ENCODE measurements at regions not wholly inside any gene's neighbourhood (a gene's known extent, or its start where the extent isn't known, plus 50 kb on each side); places are given as distances from the start of the nearest gene placed in this dataset.
"Not testable (repeated sequence)": the region's sequence is repeated elsewhere in the genome, so short reads cannot be mapped to it uniquely, and the experiment has no call there.

DNA sequence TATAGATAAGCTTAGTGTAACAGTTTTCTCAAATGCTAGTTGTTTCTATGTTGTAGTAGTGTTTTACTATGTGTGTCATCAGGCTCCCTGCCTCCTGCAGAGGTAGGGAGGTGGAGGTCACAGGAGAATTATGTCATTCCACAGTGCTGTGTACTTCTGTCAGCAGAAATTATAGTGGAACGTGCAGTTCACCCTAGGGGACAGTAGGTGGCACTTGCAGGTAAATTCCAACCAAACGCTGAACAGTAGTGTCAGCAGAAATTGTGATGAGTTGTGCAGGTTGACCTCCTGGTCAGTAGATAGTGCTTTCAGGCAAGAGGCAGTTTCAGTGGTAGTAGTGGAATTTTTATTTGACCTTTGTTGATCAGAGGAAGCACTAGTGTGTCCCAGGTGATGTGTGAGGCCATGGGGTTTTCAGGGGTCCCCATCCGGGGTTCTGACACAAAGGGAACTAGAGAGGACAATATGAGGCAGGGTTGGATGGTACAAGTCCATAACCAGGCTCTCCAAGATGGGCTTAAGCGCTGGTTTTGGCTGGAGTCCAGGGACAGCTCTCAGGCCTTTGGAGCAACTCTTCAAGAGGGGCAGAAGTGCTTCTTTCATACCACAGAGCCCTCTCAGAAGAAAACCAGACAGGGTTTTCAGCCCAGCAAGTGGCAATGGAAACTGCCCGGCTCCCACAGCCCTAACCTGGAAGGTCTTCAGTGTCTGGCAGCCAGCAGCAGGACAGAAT, 402.9 kb downstream of the CYLC2 start:
- no peak for DNase-seq (ENCODE audit: low read depth)

DNA sequence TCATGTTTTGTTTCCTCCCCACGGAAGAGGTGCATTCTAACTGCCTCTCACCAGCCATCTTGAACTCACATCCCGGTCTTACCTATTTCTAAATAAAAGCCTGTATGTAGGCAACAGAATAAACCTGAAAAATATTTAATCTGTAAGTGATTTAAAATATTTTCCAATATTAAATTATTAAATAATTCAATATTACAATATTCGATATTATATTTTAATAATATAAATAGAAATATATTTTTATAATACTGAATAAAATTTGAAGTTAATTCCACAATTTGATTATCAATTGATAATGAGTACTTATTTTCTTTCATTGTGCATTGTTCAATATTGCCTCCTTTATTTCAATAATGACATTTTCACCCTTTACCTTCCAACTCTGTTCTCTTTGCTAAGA, 404.4 kb downstream of the CYLC2 start:
- DNase-seq (ENCODE audit: low read depth), result no peak

DNA sequence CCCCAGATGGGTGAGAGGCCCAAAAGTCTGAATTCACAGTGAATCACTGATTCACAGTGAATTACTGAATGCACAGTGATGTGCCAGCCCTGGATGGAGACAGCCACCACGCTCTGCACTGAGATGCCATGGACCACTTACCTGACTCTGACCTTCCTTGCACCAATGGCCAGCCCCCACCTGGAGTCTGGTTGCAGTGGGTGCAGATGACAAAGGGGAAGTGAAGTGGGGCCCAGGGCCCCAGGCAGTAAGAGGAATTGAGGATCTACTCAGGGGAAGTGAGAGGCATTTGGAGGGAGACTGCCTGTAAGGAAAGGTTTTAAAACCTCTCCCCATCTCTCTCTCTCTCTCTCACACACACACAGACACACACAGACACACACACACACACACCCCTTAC, 412.1 kb downstream of the CYLC2 start:
- no peak for DNase-seq (ENCODE audit: low read depth)

DNA sequence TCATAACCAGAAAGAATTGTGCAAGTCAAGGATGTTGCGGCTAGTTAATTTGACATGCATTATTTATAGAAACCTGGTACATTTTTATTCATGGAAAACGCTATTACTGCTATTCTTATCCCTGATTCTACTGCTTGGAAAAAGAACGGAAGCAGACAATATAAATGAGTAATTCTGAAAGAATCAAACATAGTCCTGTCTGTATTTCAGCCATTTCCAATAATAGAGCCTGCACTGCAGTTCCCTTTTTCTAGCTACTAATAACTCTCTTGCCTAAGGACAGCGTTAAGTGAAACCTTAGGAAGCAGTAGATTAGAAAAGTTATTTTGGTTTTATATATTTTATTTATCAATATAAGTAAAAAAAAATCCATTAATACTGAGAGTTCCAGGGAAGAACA, 414.9 kb downstream of the CYLC2 start:
- no peak for DNase-seq (ENCODE audit: low read depth)

DNA sequence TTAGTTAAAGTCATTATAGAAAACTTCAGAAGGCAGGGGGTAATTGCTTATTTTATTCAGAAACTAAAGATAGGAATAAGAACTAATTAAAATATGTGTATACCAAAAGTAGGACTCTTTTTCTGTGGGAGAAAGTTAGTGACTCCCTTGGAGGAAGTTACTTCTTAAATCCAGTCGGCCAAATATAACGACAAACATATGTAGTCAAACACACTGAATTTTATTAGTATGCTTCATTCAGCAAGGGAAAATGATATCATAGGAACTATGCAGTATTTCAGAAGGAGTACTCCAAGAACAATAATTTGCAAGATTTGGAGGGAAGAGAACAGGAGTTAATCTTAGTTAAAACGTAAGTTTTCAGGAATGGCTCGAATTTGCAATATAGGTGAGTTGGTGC, 432.6 kb downstream of the CYLC2 start:
- DNase-seq (ENCODE audit: low read depth), result no peak

DNA sequence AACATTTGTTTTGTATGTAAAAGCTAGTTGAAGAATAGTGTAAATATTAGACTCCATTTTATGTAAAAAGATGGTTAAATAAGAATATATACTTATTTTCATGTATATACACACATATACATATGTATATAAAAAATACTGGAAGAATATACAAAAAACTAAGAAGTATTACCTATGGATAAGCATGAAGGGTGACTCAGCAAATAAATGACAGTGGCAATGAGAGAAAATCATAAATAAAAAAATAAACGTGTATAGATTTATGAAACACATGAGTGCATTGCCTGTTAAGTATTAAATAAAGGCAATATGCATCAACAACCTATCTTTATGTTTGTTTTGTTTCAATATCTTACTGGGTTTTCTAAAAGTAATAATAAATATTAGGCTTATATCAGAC, 435.3 kb downstream of the CYLC2 start:
- DNase-seq (ENCODE audit: low read depth), result no peak

DNA sequence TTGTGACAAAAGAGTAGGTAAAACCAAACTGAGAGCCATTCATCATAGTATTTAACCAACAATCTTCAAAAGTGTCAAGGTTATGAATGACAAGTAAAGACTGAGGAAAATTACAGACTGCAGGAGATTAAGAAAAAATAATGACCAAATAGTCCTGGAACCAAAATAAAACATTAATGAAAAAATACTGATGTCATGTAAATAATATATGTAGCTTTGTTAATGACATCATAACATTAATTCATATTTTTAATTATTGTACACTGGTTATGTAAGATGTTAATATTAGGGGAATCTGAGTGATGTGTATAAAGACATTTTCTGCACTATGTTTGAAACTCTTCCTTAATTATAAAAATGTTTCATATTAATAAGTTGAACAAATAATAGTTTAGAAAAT, 436.7 kb downstream of the CYLC2 start:
- no peak for DNase-seq (ENCODE audit: low read depth)

DNA sequence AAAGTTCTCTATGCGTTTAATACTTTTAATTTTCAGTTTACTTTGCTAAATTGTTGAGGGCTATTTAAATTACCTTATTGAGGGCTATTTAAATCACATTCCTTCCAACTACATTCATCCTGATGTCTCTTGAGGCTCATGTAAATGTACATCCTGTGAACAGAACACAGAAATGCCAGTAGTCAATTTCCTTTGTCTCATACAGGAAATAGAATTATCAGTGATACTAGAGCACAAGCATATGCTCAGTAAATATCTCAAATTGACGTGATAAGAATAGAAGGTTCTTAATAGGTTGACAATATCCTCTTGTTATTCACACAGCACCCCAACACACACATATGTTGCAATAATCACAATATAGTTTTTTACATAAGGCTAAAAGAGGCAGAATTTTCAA, 449.0 kb downstream of the CYLC2 start:
- DNase-seq (ENCODE audit: low read depth), result no peak

DNA sequence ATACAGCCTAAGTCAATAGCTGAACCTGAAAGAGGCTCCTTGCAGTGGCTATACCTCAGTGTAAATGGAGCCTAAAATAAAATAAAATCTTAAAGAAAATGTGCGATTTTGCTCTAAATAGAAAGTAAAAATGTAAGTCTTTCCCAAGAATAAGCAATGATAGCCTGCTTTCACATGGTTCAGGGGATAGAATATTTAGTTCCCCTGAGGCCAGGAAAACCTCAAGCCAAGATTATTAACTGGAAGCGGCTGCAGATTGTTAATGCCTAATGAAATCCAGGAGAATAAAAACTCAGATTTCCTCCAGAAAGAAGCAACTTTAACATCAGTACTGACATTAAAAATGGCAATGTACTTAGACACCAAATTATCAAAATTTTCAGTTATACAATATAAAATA, 463.7 kb downstream of the CYLC2 start:
- no peak for DNase-seq (ENCODE audit: low read depth)

DNA sequence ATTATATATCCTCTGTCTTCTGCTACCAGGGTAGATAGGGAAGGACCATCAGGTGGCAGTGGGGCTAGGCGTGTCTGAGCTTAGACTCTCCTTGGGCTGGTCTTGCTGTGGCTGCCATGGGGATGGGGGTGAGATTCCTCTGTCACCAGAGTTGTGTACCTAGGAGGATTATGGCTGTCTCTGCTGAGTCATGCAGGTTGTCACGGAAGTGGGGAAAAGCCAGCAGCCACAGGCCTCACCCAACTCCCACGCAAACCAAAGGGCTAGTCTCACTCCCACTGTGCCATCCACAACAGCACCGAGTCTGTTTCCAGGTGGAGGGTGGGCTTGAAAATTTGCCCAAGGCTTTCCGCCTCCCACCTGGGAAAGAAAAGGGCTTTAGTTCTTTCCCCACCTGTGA, 476.1 kb downstream of the CYLC2 start:
- DNase-seq (ENCODE audit: low read depth), result no peak

DNA sequence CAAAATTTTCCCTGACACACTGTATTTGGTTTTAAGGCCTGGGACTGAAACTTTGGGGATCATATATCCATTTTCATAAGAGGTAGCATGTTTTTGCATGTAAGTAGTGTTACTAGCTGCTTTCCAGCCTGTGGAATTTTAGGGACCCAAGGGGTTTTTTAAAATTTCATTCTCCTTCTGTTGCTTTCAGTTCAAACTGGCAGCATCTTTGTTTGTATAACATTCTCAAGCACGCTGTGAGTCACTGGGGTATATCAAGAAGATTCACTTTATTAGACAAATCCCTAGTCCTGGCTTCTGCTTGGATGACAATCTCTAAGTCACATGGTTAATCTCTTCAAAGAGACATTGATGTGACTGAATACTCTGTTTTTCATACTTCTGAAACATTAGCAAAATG, 479.0 kb downstream of the CYLC2 start:
- no peak for DNase-seq (ENCODE audit: low read depth)

DNA sequence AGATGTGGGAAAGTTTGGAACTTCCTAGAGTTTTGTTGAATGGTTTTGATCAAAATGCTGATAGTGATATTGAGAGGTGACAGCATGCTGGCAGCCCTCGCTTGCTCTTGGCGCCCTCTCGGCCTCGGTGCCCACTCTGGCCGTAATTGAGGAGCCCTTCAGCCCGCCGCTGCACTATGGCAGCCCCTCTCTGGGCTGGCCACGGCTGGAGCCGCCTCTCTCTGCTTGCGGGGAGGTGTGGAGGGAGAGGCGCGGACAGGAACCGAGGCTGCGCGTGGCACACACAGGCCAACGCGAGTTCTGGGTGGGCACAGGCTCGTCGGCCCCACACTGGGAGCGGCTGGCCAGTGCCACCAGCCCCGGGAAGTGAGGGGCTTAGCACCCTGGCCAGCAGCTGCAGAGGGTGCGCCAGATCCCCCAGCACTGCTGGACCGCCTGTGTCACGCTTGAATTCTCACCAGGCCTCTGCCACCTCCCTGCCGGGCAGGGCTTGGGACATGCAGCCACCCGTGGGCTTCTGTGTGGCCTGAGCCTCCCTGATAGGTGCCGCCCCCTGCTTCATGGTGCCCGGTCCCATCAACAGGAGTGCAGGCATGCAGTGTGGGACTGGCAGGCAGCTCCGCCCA, 488.5 kb downstream of the CYLC2 start:
- no peak for DNase-seq (ENCODE audit: low read depth)

DNA sequence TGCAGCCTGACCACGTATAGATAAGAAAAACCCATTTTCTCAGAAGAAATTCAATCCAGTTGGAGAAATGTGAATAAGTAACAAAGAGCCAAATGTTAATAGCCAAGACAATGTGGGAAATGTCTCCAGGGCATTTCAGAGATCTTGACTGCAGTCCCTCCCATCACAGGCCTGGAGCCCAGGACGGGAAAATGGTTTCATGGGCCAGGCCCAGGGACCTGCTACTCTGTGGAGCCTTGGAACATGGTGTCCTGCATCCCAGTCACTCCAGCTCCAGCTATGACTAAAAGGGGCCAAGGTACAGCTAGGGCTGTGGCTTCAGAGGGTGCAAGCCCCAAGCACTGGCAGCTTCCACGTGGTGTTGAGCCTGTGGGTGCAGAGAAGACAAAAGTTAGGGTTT, 490.0 kb downstream of the CYLC2 start:
- DNase-seq (ENCODE audit: low read depth), result no peak

DNA sequence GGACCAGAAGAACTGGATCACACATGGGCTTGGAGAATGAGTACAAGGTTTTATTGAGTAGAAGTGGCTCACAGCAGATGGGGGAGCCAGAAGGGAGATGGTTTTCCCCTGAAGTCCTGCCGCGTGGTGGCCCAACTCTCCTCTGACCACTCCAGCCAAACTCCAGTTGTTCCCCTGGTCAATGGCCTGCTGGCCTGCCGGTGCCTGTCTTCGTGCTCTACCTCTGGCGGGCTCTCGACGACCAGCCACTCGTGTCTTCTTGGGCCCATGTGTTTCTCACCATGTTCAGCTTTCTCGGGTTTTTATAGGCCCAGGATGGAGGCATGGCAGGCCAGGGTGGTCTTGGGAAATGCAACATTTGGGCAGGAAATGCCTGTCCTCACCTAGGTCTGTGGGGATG, 519.6 kb downstream of the CYLC2 start:
- DNase-seq (ENCODE audit: low read depth), result no peak

DNA sequence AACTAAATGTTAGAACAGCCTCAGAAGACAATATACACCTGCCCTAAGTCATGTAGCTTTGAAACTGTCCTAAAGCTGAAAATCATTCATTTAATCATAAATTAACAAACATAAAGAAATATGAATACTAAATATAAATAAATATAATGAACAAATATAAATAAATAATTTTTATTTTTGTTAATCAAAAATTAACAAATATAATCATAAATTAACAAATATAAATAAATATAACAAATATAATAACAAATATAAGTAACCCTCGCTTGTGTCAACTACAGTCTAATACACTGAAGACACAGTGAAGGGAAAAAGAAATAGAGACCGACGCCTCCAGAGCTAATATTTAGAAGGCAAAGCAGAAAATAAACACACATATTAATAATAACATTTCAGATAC, 527.3 kb downstream of the CYLC2 start:
- no peak for DNase-seq (ENCODE audit: low read depth)

DNA sequence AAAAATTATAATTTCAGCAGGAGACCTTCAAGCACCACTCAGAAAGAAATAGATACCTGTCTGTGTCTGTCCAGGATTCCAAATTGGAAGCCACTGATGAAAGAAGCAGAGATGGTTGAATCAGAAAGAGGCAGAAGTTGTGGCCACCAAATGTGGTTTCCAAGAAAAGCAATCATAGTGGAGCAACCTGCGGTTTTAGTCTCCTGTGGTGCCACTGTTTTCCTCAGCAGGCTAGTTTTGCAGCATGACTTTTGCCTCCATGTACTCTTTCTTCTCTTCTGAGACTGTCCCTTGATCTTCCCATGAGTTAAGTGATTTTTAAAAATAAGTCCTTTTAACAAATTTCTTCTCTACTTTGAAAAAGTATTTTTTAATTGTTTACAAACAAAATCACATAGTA, 535.8 kb downstream of the CYLC2 start:
- no peak for DNase-seq (ENCODE audit: low read depth)

DNA sequence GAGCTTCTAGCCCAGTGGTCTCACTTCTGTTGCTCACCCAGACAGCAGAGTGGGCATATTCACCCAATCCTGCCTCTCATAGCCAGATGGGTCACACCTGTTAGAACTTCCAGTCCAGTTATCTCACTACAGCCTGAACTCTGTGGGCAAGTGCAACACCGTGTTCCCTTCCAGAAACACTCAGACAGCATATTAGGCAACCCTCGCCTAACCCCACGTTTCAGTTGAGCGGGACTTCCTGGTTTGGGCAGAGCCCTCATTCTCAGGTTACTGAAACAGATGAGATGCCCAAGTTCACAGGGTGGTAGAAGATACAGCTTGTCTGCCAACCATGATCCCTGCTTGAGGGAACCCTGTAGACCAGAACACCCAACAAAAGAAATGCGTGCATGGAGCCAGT, 538.2 kb downstream of the CYLC2 start:
- DNase-seq (ENCODE audit: low read depth), result no peak

DNA sequence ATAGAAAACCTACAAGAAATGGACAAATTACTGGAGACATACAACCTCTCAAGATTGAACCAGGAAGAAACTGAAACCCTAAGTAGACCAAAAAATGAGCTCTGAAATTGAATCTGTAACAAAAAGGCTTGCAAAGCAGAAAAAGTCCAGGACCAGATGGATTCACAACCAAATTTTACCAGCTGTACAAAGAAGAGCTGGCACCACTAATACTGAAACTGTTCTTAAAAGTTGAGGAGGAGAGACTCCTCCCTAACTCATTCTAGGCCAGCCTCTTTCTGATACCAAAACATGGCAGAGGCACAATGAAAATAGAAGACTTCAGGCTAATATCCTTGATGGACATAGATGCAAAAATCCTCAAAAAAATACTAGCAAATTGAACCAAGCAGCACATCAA, 542.3 kb downstream of the CYLC2 start:
- no peak for DNase-seq (ENCODE audit: low read depth)

DNA sequence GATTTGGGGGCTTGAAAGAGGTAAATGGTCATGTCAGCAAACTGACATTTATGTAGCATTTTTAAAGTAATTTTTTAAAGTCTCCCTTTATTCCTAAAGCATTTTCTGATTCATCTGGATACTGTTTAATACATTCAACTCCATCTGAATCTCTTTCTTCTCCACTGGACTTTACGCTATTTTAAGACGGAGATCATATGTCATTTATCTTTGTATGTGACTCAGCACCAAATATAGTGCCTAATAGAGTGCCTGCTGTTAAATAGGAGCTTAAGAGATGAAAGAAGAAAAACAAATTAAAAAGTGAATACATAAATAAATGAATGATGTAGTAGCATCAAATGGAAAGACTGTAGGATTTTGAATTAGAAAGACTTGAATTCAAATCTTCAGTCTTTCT, 548.8 kb upstream of the SMC2 start:
- no peak for DNase-seq (ENCODE audit: low read depth)

DNA sequence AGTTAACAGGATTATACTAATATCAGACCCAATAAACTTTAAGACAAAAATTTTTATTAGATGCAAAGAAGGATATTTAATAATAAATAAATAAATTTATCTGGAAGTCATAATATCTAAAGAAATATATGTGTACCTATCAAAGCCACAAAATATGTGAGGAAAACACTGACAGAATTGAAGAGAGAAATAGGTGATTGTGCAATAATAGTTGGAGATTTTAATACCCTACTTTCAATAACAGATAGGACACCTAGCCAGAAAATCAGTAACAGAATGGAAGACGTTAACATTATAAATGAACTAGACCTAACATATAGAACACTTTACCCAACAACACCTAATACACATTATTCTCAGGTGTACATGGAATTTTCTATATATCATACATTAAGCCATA, 541.4 kb upstream of the SMC2 start:
- DNase-seq (ENCODE audit: low read depth), result no peak

DNA sequence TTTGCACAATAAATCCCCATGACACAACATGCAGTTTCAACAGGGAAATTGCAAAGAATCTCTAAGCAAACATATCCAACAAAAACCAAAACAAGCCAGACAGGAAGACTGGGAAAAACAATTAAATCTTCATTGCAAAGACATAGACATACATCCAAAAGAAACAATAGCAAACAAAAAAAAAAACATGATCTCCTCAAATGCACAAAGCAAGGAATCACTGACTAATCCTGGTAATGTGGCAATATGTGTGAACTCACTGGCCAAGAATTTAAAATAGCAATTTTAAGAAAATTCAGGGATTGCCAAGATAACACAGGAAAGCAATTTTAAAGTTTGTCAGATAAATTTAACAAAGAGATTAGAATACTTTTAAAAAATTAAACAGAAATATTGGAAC, 520.1 kb upstream of the SMC2 start:
- DNase-seq (ENCODE audit: low read depth), result no peak

DNA sequence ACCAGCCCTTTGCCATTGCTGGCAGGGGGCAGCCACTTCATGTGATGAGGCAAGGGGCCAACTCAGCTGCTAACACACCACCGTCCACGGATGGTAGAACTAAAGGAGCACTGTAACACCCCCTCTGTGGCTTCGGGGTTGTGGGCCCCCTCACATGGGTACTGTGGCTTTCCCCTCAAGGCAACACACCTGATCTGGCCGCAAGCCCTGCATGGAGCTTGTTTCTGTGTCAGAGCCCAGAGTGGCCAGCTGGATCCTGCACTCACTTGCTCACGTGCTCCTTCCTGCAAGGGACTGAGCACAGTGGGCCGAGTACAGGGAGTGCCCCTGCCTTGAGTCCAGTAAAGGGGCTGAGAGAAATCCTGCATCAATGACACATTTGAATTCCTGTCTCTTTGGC, 507.4 kb upstream of the SMC2 start:
- no peak for DNase-seq (ENCODE audit: low read depth)

DNA sequence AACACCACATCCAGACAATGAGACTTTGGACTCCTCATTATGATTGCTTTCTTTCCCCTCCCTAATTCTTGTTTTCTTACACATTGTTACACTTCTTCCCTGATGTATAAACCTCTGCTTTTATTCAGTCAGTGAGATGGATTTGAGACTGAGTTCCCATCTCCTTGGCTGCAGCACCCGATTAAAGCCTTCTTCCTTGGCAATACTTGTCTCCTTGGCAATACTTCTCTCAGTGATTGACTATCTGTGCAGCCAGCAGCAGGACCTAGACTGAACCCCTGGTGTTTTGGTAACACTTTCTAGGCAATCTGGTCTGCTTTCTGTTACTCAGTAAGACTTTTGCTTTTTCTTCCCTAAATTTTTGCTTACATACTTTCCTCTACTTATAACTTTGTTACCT, 492.8 kb upstream of the SMC2 start:
- no peak for DNase-seq (ENCODE audit: low read depth)

DNA sequence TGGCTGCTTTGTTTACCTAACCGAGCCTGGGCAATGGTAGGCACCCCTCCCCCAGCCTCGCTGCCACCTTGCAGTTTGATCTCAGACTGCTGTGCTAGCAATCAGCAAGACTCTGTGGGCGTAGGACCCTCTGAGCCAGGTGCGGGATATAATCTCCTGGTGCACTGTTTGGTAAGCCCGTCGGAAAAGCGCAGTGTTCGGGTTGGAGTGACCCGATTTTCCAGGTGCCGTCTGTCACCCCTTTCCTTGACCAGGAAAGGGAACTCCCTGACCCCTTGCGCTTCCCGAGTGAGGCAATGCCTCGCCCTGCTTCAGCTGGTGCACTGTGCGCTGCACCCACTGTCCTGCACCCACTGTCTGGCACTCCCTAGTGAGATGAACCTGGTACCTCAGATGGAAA, 482.2 kb upstream of the SMC2 start:
- not testable (repeated sequence) for DNase-seq (ENCODE audit: low read depth)

Measured in Daoy (cell line).